Prostate gland (tissue), 2 donors: ENCODE measurements at regions not wholly inside any gene's neighbourhood (a gene's known extent, or its start where the extent isn't known, plus 50 kb on each side); places are given as distances from the start of the nearest gene placed in this dataset.

Source experiments
- DNase-seq: peaks from one replicate; pipeline ENCODE4 v3.0.0-alpha.2; 2019; ENCODE audit warnings: low spot score
- H3K27ac ChIP-seq, 2 donors: fragments of 200-600 bp; sonication (generic); 2 replicates each; pipeline ENCODE4 v1.5.1; 2017 to 2019
- H3K27me3 ChIP-seq: fragments of 200-600 bp; sonication (generic); replicated peaks from 2 replicates; pipeline ENCODE4 v1.5.1; 2019; ENCODE audit not compliant: insufficient read depth
- H3K36me3 ChIP-seq, 2 donors: fragments of 200-600 bp; sonication (generic); 1 replicate in 1 of 2; 2 replicates in 1 of 2; pipeline versions ENCODE4 v1.5.1 to v1.8.1; 2017 to 2019
- H3K4me1 ChIP-seq: fragments of 200-600 bp; sonication (generic); replicated peaks from 2 replicates; pipeline ENCODE4 v1.5.1; 2019
- H3K4me3 ChIP-seq, 2 donors: fragments of 200-600 bp; sonication (generic); 2 replicates each; pipeline ENCODE4 v1.5.1; 2017 to 2019
- H3K9me3 ChIP-seq: fragments of 200-600 bp; sonication (generic); 2 replicates; pipeline ENCODE4 v1.5.1; 2017
- POLR2A ChIP-seq: fragments of 450-650 bp; IDR thresholded peaks from one replicate; pipeline ENCODE4 v1.6.1; 2016; ENCODE audit warnings: antibody characterized with exemption, mild to moderate bottlenecking
- POLR2AphosphoS5 ChIP-seq: sonication (generic); formaldehyde crosslinking; IDR thresholded peaks from one replicate; pipeline ENCODE4 v1.6.1; 2017; ENCODE audit warnings: antibody characterized with exemption
- WGBS: methylation state at CpG from one replicate; pipeline ENCODE4 v1.1.5; 2018; 5-methylcytosine and 5-hydroxymethylcytosine counted together
- intact Hi-C: fragments of 100-400 bp; cut with DNase I; formaldehyde crosslinking; loops from one replicate; pipeline ENCODE4 v1.14.2; 2022
- TF ChIP-seq, protein P1 (sequence below), 4 experiments: fragments of 200-600 bp in 2 of 4; fragments of 450-650 bp in 2 of 4; sonication (generic) in 2 of 4; IDR thresholded peaks; 1 replicate in 3 of 4; 2 replicates in 1 of 4; pipeline ENCODE4 v1.5.1; 2016 to 2019; ENCODE audit warnings: antibody characterized with exemption in 4 of 4, mild to moderate bottlenecking in 2 of 4, moderate library complexity in 2 of 4

GRCh38 chr14:106679776-106680175 lies 1153.4 kb downstream of the TMEM121 start:
- intact Hi-C loops, result no loop called here
- WGBS, result 63% methylated on average over 5 of the region's 5 CpGs
- H3K4me3 ChIP-seq, result no peak overlapping the region
- no peaks in the 10 kb centered on the region for H3K9me3 ChIP-seq
- TF ChIP-seq POLR2AphosphoS5, result no peak
- TF ChIP-seq, protein P1, sequence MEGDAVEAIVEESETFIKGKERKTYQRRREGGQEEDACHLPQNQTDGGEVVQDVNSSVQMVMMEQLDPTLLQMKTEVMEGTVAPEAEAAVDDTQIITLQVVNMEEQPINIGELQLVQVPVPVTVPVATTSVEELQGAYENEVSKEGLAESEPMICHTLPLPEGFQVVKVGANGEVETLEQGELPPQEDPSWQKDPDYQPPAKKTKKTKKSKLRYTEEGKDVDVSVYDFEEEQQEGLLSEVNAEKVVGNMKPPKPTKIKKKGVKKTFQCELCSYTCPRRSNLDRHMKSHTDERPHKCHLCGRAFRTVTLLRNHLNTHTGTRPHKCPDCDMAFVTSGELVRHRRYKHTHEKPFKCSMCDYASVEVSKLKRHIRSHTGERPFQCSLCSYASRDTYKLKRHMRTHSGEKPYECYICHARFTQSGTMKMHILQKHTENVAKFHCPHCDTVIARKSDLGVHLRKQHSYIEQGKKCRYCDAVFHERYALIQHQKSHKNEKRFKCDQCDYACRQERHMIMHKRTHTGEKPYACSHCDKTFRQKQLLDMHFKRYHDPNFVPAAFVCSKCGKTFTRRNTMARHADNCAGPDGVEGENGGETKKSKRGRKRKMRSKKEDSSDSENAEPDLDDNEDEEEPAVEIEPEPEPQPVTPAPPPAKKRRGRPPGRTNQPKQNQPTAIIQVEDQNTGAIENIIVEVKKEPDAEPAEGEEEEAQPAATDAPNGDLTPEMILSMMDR (IDR thresholded peaks at IDR 0.05), result no peak
- no peaks in the 10 kb centered on the region for H3K36me3 ChIP-seq
- no peaks in the 10 kb centered on the region for H3K4me1 ChIP-seq
- DNase-seq, result no peak
- no peak overlapping the region for H3K27ac ChIP-seq
- no peaks in the 10 kb centered on the region for H3K27me3 ChIP-seq

DNA sequence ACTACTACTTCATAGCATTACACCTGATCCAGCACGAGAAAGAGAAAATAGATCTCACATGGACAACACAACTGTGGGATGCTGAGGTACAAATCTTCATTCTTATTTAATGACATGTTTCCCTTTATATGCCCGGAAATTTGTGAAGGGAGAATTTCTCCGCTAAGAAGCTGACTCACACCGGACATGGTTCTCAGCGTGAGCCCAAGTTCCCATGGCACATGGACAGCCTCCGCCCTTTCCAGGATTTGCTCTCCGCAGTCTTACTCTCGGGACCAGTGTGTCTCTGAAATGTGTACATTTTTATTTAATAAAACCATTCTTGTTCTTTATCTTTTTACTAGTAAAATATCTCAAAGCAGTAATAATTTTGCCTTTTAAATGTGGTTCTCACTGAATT lies 1154.8 kb downstream of the TMEM121 start:
- DNase-seq, result no peak
- no peak overlapping the region for H3K27ac ChIP-seq
- H3K4me1 ChIP-seq, result no peaks in the 10 kb centered on the region
- peaks cover 2% of the 10 kb centered on the region for H3K27me3 ChIP-seq
- intact Hi-C loops, result no loop called here
- no peaks in the 10 kb centered on the region for H3K9me3 ChIP-seq
- WGBS, result 72% methylated on average over 8 of the region's 8 CpGs
- H3K36me3 ChIP-seq, result no peaks in the 10 kb centered on the region
- TF ChIP-seq POLR2AphosphoS5 (no peak), POLR2A (no peak)
- TF ChIP-seq, protein P1 (IDR thresholded peaks at IDR 0.05), result no peak
- no peak overlapping the region for H3K4me3 ChIP-seq

DNA sequence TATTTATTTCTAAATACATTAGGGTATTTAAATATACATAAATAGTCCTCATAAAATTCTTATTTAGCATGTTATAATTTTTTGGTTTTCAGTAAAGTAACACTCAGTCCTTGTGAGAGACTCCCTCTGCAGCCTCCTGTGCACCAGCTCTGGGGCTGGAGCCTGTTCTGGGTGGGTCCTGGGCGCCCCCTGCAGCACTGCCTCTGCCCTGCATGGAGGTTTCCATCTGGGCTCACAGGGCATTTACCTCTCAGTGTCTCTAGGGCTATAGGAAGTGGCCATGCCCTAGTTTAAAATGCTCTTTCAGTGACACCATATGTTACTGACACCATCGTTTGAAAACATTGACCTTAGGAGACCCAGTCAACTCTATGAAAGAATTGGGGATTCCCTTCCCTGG lies 1155.2 kb downstream of the TMEM121 start:
- no peaks in the 10 kb centered on the region for H3K36me3 ChIP-seq
- no peak overlapping the region for H3K27ac ChIP-seq
- no peaks in the 10 kb centered on the region for H3K9me3 ChIP-seq
- H3K4me1 ChIP-seq, result no peaks in the 10 kb centered on the region
- DNase-seq, result no peak
- H3K4me3 ChIP-seq, result no peak overlapping the region
- TF ChIP-seq, protein P1 (IDR thresholded peaks at IDR 0.05), result no peak
- no peak for TF ChIP-seq POLR2AphosphoS5
- no peak for TF ChIP-seq POLR2A
- 22% methylated on average over 2 of the region's 2 CpGs for WGBS
- intact Hi-C loops, result no loop called here
- peaks cover 2% of the 10 kb centered on the region for H3K27me3 ChIP-seq

GRCh38 chr14:106683631-106684030 lies 1157.2 kb downstream of the TMEM121 start:
- intact Hi-C loops, result no loop called here
- TF ChIP-seq POLR2AphosphoS5, result no peak
- TF ChIP-seq, protein P1 (IDR thresholded peaks at IDR 0.05), result no peak
- TF ChIP-seq POLR2A, result no peak
- 79% methylated on average over 4 of the region's 4 CpGs for WGBS
- no peak overlapping the region for H3K4me3 ChIP-seq
- H3K27ac ChIP-seq, result no peak overlapping the region
- no peaks in the 10 kb centered on the region for H3K36me3 ChIP-seq
- no peaks in the 10 kb centered on the region for H3K9me3 ChIP-seq
- no peaks in the 10 kb centered on the region for H3K4me1 ChIP-seq
- H3K27me3 ChIP-seq, result peaks cover 2% of the 10 kb centered on the region
- no peak for DNase-seq

GRCh38 chr14:106686533-106686932 lies 1160.2 kb downstream of the TMEM121 start:
- TF ChIP-seq POLR2AphosphoS5 (no peak), POLR2A (no peak)
- TF ChIP-seq, protein P1 (IDR thresholded peaks at IDR 0.05), result no peak
- Histone ChIP-seq H3K4me3 (no peak overlapping the region), H3K27ac (no peak overlapping the region), H3K36me3 (no peaks in the 10 kb centered on the region), H3K4me1 (no peaks in the 10 kb centered on the region), H3K27me3 (peaks cover 2% of the 10 kb centered on the region), H3K9me3 (no peaks in the 10 kb centered on the region)
- intact Hi-C loops, result no loop called here
- DNase-seq, result no peak
- WGBS, result 74% methylated on average over 5 of the region's 5 CpGs
